ENCODE measurements at regions not wholly inside any gene's neighbourhood (a gene's known extent, or its start where the extent isn't known, plus 50 kb on each side); places are given as distances from the start of the nearest gene placed in this dataset.

GRCh38 chr21:35582731-35583130 is 477.6 kb downstream of the SETD4 start:
- TF ChIP-seq CTCF (IDR thresholded peaks at IDR 0.05 in 4 of 5, conservative IDR thresholded peaks at IDR 0.05 in 1 of 5), result no peak
- TF ChIP-seq POLR2A (IDR thresholded peaks at IDR 0.05), result no peak
